Gastrocnemius medialis (tissue), 4 donors: ENCODE measurements at regions not wholly inside any gene's neighbourhood (a gene's known extent, or its start where the extent isn't known, plus 50 kb on each side); places are given as distances from the start of the nearest gene placed in this dataset.
A peak's percentile ranks its signal among the peaks of the same experiment; 100 is the strongest.

ENCODE experiments used
- ATAC-seq, 2 donors: fragments of 150-250 bp; one replicate each; pipeline ENCODE4 v1.9.1; 2016
- DNase-seq, 2 donors: peaks; one replicate each; pipeline ENCODE4 v3.0.0-alpha.2; 2019
- H3K27ac ChIP-seq, 4 donors: fragments of 200-600 bp; sonication (generic); 1 replicate in 1 of 4; 2 replicates in 3 of 4; pipeline ENCODE4 v1.5.1; 2016 to 2018; ENCODE audit warnings: mild to moderate bottlenecking in 2 of 4, moderate library complexity in 1 of 4
- H3K27me3 ChIP-seq, 3 donors: fragments of 200-600 bp; sonication (generic) in 2 of 3; 1 replicate in 1 of 3; 2 replicates in 2 of 3; pipeline versions ENCODE4 v1.5.1 to v1.6.0; 2016 to 2019; ENCODE audit warnings: mild to moderate bottlenecking in 1 of 3, moderate library complexity in 1 of 3
- H3K36me3 ChIP-seq, 2 donors: fragments of 200-600 bp; sonication (generic) in 1 of 2; one replicate each; pipeline ENCODE4 v1.5.1; 2017 to 2018
- H3K4me1 ChIP-seq, 2 donors: fragments of 200-600 bp; sonication (generic) in 1 of 2; one replicate each; pipeline ENCODE4 v1.5.1; 2016 to 2017; ENCODE audit warnings: mild to moderate bottlenecking in 2 of 2
- H3K4me3 ChIP-seq, 4 donors: fragments of 200-600 bp; sonication (generic) in 3 of 4; 1 replicate in 1 of 4; 2 replicates in 3 of 4; pipeline ENCODE4 v1.5.1; 2016 to 2019; ENCODE audit warnings: mild to moderate bottlenecking in 2 of 4
- H3K9me3 ChIP-seq, 3 donors: fragments of 200-600 bp; sonication (generic) in 2 of 3; 1 replicate in 1 of 3; 2 replicates in 2 of 3; pipeline ENCODE4 v1.5.1; 2016 to 2019
- POLR2A ChIP-seq, 2 donors: fragments of 450-650 bp; IDR thresholded peaks; one replicate each; pipeline ENCODE4 v1.6.1; 2017; ENCODE audit warnings: antibody characterized with exemption in 2 of 2, mild to moderate bottlenecking in 2 of 2, moderate library complexity in 2 of 2
- in situ Hi-C, 4 donors: fragments of 200-750 bp; cut with MboI; loops; one replicate each; pipeline versions ENCODE4 v1.15.0 to v1.8.0; 2017; ENCODE audit warnings: low sequenced_read_pairs in 4 of 4
- intact Hi-C: fragments of 100-400 bp; cut with DNase I; formaldehyde crosslinking; loops from one replicate; pipeline ENCODE4 v1.15.1; 2023; ENCODE audit warnings: low total_unique reads
- TF ChIP-seq, protein P1 (sequence below), 5 experiments: fragments of 450-650 bp in 3 of 5; fragments of 200-600 bp in 2 of 5; sonication (generic) in 2 of 5; IDR thresholded peaks in 4 of 5; conservative IDR thresholded peaks in 1 of 5; 1 replicate in 4 of 5; 2 replicates in 1 of 5; pipeline ENCODE4 v1.5.1; 2016 to 2019; ENCODE audit warnings: antibody characterized with exemption in 5 of 5, mild to moderate bottlenecking in 3 of 5, moderate library complexity in 3 of 5

DNA sequence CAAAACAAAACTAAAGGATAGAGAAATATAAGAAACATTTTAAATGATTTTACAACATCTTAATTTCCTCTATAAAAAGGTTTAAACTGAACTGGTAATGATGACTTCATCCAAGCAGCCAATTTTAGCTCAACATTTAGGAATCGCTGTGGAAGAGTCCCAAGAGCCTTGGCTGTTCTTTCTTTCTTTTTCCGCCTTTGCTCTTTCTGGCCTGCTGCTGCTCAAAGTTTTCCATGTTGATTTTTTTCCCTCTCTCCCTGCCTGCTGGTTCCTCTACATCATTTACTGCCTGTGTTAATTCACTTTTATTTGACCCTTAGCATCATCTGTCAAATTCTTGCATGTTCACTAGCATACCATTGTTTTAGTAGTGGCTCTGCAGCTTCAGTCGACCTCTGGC, 146.9 kb downstream of the EVX1 start:
- DNase-seq (no peak), ATAC-seq (no peak)
- no peaks in the 10 kb centered on the region for H3K27me3 ChIP-seq
- no peaks in the 10 kb centered on the region for H3K4me1 ChIP-seq
- in situ Hi-C loops: no loop called here
- TF ChIP-seq POLR2A (IDR thresholded peaks at IDR 0.05): no peak
- TF ChIP-seq, protein P1, sequence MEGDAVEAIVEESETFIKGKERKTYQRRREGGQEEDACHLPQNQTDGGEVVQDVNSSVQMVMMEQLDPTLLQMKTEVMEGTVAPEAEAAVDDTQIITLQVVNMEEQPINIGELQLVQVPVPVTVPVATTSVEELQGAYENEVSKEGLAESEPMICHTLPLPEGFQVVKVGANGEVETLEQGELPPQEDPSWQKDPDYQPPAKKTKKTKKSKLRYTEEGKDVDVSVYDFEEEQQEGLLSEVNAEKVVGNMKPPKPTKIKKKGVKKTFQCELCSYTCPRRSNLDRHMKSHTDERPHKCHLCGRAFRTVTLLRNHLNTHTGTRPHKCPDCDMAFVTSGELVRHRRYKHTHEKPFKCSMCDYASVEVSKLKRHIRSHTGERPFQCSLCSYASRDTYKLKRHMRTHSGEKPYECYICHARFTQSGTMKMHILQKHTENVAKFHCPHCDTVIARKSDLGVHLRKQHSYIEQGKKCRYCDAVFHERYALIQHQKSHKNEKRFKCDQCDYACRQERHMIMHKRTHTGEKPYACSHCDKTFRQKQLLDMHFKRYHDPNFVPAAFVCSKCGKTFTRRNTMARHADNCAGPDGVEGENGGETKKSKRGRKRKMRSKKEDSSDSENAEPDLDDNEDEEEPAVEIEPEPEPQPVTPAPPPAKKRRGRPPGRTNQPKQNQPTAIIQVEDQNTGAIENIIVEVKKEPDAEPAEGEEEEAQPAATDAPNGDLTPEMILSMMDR (IDR thresholded peaks at IDR 0.05 in 4 of 5, conservative IDR thresholded peaks at IDR 0.05 in 1 of 5): no peak
- H3K27ac ChIP-seq: peak overlapping the region; percentile 11 to 53 (median 34)
- no peak overlapping the region for H3K4me3 ChIP-seq
- no peaks in the 10 kb centered on the region for H3K9me3 ChIP-seq
- intact Hi-C loops: no loop called here
- no peaks in the 10 kb centered on the region for H3K36me3 ChIP-seq

DNA sequence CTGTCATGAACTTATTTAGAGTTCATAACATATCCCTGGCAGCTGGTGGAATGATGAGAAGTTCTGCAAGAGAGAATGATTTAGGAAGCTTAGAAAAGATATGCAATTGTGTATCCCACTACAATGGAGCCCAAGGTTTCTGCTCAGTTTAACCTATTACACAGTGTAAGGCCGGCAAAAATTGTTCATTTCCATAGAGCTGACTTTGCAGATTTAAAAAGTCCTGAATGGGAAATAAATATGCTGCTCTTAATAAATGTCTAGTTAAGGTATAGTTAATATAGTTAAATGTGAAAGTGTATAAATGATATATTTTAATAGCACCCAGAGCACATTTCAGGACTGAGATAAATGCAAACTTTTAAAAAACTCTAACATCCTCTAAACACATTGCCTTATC, 149.9 kb downstream of the EVX1 start:
- intact Hi-C loops (no loop called here), in situ Hi-C loops (no loop called here)
- ATAC-seq: no peak
- Histone ChIP-seq H3K36me3 (no peaks in the 10 kb centered on the region), H3K27me3 (no peaks in the 10 kb centered on the region), H3K27ac (no peak overlapping the region), H3K4me3 (no peak overlapping the region), H3K4me1 (no peaks in the 10 kb centered on the region), H3K9me3 (no peaks in the 10 kb centered on the region)
- no peak for DNase-seq
- TF ChIP-seq, protein P1 (IDR thresholded peaks at IDR 0.05 in 4 of 5, conservative IDR thresholded peaks at IDR 0.05 in 1 of 5): no peak
- TF ChIP-seq POLR2A (IDR thresholded peaks at IDR 0.05): no peak

DNA sequence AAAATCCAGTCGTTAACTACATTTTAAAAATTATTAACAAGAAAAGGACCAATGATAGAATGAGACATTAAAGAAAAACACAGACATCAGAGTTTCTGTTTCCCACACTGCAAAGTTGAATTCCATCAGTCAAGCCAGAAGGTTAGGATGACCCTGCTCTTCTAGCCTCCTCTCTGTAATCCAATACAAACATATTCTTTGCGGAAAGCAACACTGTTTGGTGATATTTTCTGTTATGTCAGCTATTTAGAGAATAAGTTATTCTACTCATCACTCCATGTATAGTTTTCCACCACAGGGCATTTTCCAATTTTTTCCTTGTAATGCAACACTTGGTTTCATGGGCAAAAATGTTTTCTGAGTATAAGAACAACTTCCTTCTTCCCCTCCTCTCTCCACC, 152.3 kb downstream of the EVX1 start:
- TF ChIP-seq, protein P1 (IDR thresholded peaks at IDR 0.05 in 4 of 5, conservative IDR thresholded peaks at IDR 0.05 in 1 of 5): no peak
- TF ChIP-seq POLR2A (IDR thresholded peaks at IDR 0.05): no peak
- Histone ChIP-seq H3K9me3 (no peaks in the 10 kb centered on the region), H3K4me3 (no peak overlapping the region), H3K27ac (no peak overlapping the region), H3K4me1 (no peaks in the 10 kb centered on the region), H3K27me3 (no peaks in the 10 kb centered on the region), H3K36me3 (no peaks in the 10 kb centered on the region)
- ATAC-seq (no peak), DNase-seq (no peak)
- in situ Hi-C loops: no loop called here
- intact Hi-C loops: no loop called here

DNA sequence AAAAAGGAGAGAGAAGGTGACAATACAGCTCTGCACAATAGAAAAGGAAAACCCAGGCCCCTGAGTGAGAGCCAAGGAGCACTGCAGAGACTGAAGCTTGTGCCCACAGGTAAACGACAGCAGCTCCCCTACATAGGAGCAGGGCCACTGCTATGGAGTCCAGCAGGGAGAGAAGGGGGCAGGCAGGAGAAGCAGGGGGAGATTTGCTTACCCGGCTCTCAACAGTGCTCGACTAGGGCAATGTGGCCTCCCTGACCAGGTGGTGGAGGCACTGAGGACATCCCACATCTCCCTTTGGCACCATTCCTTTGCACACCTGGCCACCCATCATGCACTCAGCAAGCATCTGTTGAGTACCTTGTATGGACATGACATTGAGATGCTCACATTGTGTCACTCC, 153.0 kb downstream of the EVX1 start:
- no peaks in the 10 kb centered on the region for H3K27me3 ChIP-seq
- no peak overlapping the region for H3K4me3 ChIP-seq
- no peak for ATAC-seq
- H3K4me1 ChIP-seq: no peaks in the 10 kb centered on the region
- no peaks in the 10 kb centered on the region for H3K9me3 ChIP-seq
- intact Hi-C loops (no loop called here), in situ Hi-C loops (no loop called here)
- no peaks in the 10 kb centered on the region for H3K36me3 ChIP-seq
- no peak for DNase-seq
- H3K27ac ChIP-seq: no peak overlapping the region
- no peak for TF ChIP-seq POLR2A (IDR thresholded peaks at IDR 0.05)
- TF ChIP-seq, protein P1 (IDR thresholded peaks at IDR 0.05 in 4 of 5, conservative IDR thresholded peaks at IDR 0.05 in 1 of 5): no peak

DNA sequence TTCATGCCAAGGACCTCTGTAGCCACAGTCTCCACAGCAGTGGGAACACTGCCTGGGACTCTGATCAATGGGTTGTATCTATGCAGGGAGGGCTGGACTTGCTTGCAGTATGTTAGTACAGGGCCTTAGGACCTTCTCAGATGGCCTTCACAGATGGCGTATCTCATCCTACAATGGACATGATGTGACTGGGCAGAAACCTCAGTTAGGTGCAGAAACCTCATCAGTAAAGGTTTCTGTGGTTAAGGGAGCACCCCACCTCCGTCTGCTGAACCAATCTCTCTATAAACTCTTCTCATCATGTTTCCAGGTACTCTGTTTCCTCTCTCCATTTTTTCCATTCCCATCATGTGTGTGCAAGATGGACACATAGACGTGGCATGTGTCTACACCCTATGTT, 154.9 kb downstream of the EVX1 start:
- in situ Hi-C loops: no loop called here
- TF ChIP-seq, protein P1 (IDR thresholded peaks at IDR 0.05 in 4 of 5, conservative IDR thresholded peaks at IDR 0.05 in 1 of 5): no peak
- TF ChIP-seq POLR2A (IDR thresholded peaks at IDR 0.05): no peak

More for the DNA sequence above, 154.9 kb downstream of the EVX1 start:
- Histone ChIP-seq H3K27me3 (no peaks in the 10 kb centered on the region), H3K27ac (no peak overlapping the region), H3K36me3 (no peaks in the 10 kb centered on the region), H3K4me3 (no peak overlapping the region), H3K4me1 (no peaks in the 10 kb centered on the region), H3K9me3 (no peaks in the 10 kb centered on the region)
- intact Hi-C loops: no loop called here
- ATAC-seq: no peak
- DNase-seq: no peak
